GM12878 (cell line): ENCODE measurements at regions not wholly inside any gene's neighbourhood (a gene's known extent, or its start where the extent isn't known, plus 50 kb on each side); places are given as distances from the start of the nearest gene placed in this dataset.

Experiments
- ATAC-seq: fragments of 200-7000 bp; cut with Tn5 transposase; 3 replicates; pipeline ENCODE4 v1.9.1; 2020; ENCODE audit warnings: mild to moderate bottlenecking, moderate library complexity
- BruUV-seq: library from RNA; stranded (reverse); fragments of 400-500 nt; replicated peaks from 2 replicates; lab custom pipeline; 2021; lab: Mats Ljungman, UMichigan
- CTCF ChIA-PET: fragments of 300-600 bp; sonication (Branson Sonifier 250); formaldehyde crosslinking; extraction: SDS; loops from one replicate; lab custom pipeline; 2021; ENCODE audit warnings: inconsistent platforms; lab: Yijun Ruan, JAX
- POLR2A ChIA-PET: fragments of 350-600 bp; formaldehyde crosslinking; extraction: SDS; loops from one replicate; lab custom pipeline; 2021; ENCODE audit warnings: inconsistent platforms; lab: Charles Lee
- RAD21 ChIA-PET: fragments of 300-600 bp; sonication (Branson Sonifier 250); formaldehyde crosslinking; loops from one replicate; lab custom pipeline; 2023; ENCODE audit warnings: antibody characterized with exemption; ENCODE audit not compliant: unreplicated experiment; lab: Charles Lee
- SMC1A ChIA-PET: fragments of 300-600 bp; sonication (Branson Sonifier 250); formaldehyde crosslinking; loops from one replicate; lab custom pipeline; 2023; ENCODE audit not compliant: unreplicated experiment, uncharacterized antibody; lab: Charles Lee
- DNase-seq: peaks from one replicate; pipeline ENCODE4 v3.0.0-alpha.2; 2011; ENCODE audit warnings: low read depth, low spot score
- FAIRE-seq: peaks from 3 replicates; lab custom pipeline; 2011; peaks lifted over from hg19 to GRCh38; lab: Jason Lieb, UNC
- H2AFZ ChIP-seq: 2 replicates; pipeline ENCODE4 v1.6.0; 2011; ENCODE audit warnings: low read depth, low read length, control low read depth; ENCODE audit not compliant: control insufficient read depth
- H3K27ac ChIP-seq: 2 replicates; pipeline ENCODE4 v1.5.1; 2011; ENCODE audit warnings: control low read depth; ENCODE audit not compliant: control insufficient read depth, insufficient read depth
- H3K27me3 ChIP-seq, 2 experiments: replicated peaks in 1 of 2; 2 replicates each; pipeline versions ENCODE4 v1.6.0 to v1.6.1; 2011; ENCODE audit warnings: low read length in 1 of 2; ENCODE audit not compliant: control insufficient read depth in 2 of 2, insufficient read depth in 2 of 2
- H3K36me3 ChIP-seq, 2 experiments: 2 replicates each; pipeline ENCODE4 v1.5.1; 2011; ENCODE audit warnings: low read length in 1 of 2; ENCODE audit not compliant: control insufficient read depth in 2 of 2, insufficient read depth in 2 of 2
- H3K4me1 ChIP-seq: 2 replicates; pipeline ENCODE4 v1.6.1; 2011; ENCODE audit warnings: mild to moderate bottlenecking, low read length, moderate library complexity, mixed read lengths; ENCODE audit not compliant: control insufficient read depth, insufficient read depth
- H3K4me2 ChIP-seq: 2 replicates; pipeline ENCODE4 v1.6.0; 2011; ENCODE audit warnings: control low read depth; ENCODE audit not compliant: control insufficient read depth, insufficient read depth
- H3K4me3 ChIP-seq: fragments of 200-600 bp; sonication (generic); 2 replicates; pipeline ENCODE4 v1.5.1; 2016
- H3K79me2 ChIP-seq: 2 replicates; pipeline ENCODE4 v1.6.0; 2011; ENCODE audit warnings: low read length; ENCODE audit not compliant: control insufficient read depth, insufficient read depth
- H3K9ac ChIP-seq: 2 replicates; pipeline ENCODE4 v1.8.0; 2011; ENCODE audit warnings: low read length, control low read depth, mixed read lengths; ENCODE audit not compliant: control insufficient read depth, insufficient read depth
- H3K9me3 ChIP-seq: replicated peaks from 3 replicates; pipeline ENCODE4 v1.5.1; 2011; ENCODE audit warnings: mild to moderate bottlenecking, low read length; ENCODE audit not compliant: control insufficient read depth, insufficient read depth
- H4K20me1 ChIP-seq: 2 replicates; pipeline ENCODE4 v1.6.0; 2011; ENCODE audit not compliant: control insufficient read depth, insufficient read depth
- BMI1 ChIP-seq: fragments of 450-650 bp; IDR thresholded peaks from 2 replicates; pipeline ENCODE4 v1.6.1; 2016; ENCODE audit warnings: mild to moderate bottlenecking, moderate library complexity, borderline replicate concordance
- CBFB ChIP-seq: IDR thresholded peaks from 2 replicates; pipeline ENCODE4 v1.6.1; 2016; ENCODE audit warnings: antibody characterized with exemption, low read depth
- MTA2 ChIP-seq: fragments of 450-650 bp; IDR thresholded peaks from 2 replicates; pipeline ENCODE4 v1.6.1; 2016; ENCODE audit warnings: low read depth, mild to moderate bottlenecking, moderate library complexity
- PRDM15 ChIP-seq: fragments of 450-650 bp; formaldehyde crosslinking; IDR thresholded peaks from 2 replicates; pipeline ENCODE4 v1.4.0; 2020; ENCODE audit warnings: mild to moderate bottlenecking, moderate library complexity
- REST ChIP-seq: IDR thresholded peaks from 2 replicates; pipeline ENCODE4 v1.6.1; 2012; ENCODE audit warnings: mild to moderate bottlenecking, low read depth, low read length
- RUNX3 ChIP-seq: IDR thresholded peaks from 2 replicates; pipeline ENCODE4 v1.6.1; 2012; ENCODE audit warnings: low read length, inconsistent platforms
- SMARCA5 ChIP-seq: fragments of 450-650 bp; IDR thresholded peaks from 2 replicates; pipeline ENCODE4 v1.6.1; 2017; ENCODE audit warnings: mild to moderate bottlenecking
- SREBF2 ChIP-seq: IDR thresholded peaks from 2 replicates; pipeline ENCODE4 v1.6.1; 2012; ENCODE audit warnings: mild to moderate bottlenecking, low read length
- ZBTB11 ChIP-seq: fragments of 450-650 bp; formaldehyde crosslinking; IDR thresholded peaks from 2 replicates; pipeline ENCODE4 v1.5.0; 2022; ENCODE audit warnings: mild to moderate bottlenecking, missing genetic modification characterization
- ZNF622 ChIP-seq: fragments of 450-650 bp; IDR thresholded peaks from 2 replicates; pipeline ENCODE4 v1.6.1; 2017; ENCODE audit warnings: mild to moderate bottlenecking, inconsistent platforms
- WGBS: methylation state at CpG from one replicate; pipeline ENCODE4 v1.1.6; 2016; ENCODE audit warnings: low lambda C conversion rate; ENCODE audit not compliant: insufficient replicate concordance, insufficient coverage; ENCODE audit errors: missing lambda C conversion rate; 5-methylcytosine and 5-hydroxymethylcytosine counted together
- in situ Hi-C: fragments of 300-500 bp; cut with MboI; formaldehyde crosslinking; loops from 9 replicates; pipeline ENCODE4 v1.14.3; 2018; ENCODE audit warnings: mixed read lengths
- intact Hi-C: fragments of 100-400 bp; cut with micrococcal nuclease; formaldehyde crosslinking; loops from one replicate; pipeline ENCODE4 v1.14.2; 2022; ENCODE audit not compliant: unreplicated experiment

- TF ChIP-seq REST (no peak), RUNX3 (no peak)
Observed at GRCh38 chr13:93023929-93024328, 202.7 kb upstream of the GPC6 start (continued).

- H3K9ac ChIP-seq = no peak overlapping the region
- no peak overlapping the region for H3K4me2 ChIP-seq
- no peak overlapping the region for H2AFZ ChIP-seq
- DNase-seq (no peak), FAIRE-seq (no peak), ATAC-seq (no peak)
- no peak overlapping the region for H3K27ac ChIP-seq
- no peaks in the 10 kb centered on the region for H3K36me3 ChIP-seq
- POLR2A ChIA-PET = no interaction called here
- H3K4me1 ChIP-seq = no peaks in the 10 kb centered on the region
- no peaks in the 10 kb centered on the region for H3K79me2 ChIP-seq
- RAD21 ChIA-PET = no interaction called here
- WGBS = 69% methylated on average over 4 of the region's 4 CpGs
- in situ Hi-C loops (no loop called here), intact Hi-C loops (no loop called here)
- BruUV-seq = no TSS peak
- SMC1A ChIA-PET = no interaction called here
- CTCF ChIA-PET = no interaction called here
- H3K27me3 ChIP-seq = no peaks in the 10 kb centered on the region
- no peaks in the 10 kb centered on the region for H3K9me3 ChIP-seq
- H4K20me1 ChIP-seq = no peaks in the 10 kb centered on the region
- no peak overlapping the region for H3K4me3 ChIP-seq
- TF ChIP-seq SREBF2 (no peak), CBFB (no peak), PRDM15 (CRISPR knock-in tag) (no peak), BMI1 (no peak), ZNF622 (no peak), ZBTB11 (no peak), SMARCA5 (no peak), MTA2 (no peak)
Observed at GRCh38 chr13:93025984-93026383, 200.6 kb upstream of the GPC6 start.
